ENCODE measurements at regions not wholly inside any gene's neighbourhood (a gene's known extent, or its start where the extent isn't known, plus 50 kb on each side); places are given as distances from the start of the nearest gene placed in this dataset.

DNA sequence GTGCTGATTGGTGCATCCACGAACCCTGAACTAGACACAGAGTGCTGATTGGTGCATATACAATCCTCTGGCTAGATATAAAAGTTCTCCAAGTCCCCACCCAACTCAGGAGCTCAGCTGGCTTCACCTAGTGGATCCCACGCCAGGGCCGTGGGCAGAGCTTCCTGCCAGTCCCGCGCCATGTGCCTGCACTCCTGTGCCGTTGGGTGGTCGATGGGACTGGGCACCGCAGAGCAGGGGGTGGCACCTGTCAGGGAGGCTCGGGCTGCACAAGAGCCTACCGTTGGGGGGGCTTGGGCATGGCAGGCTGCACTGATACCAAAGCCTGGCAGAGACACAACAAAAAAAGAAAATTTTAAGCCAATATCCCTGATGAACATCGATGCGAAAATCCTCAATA is 185.4 kb upstream of the ASCC3 start:
- H3K4me3 Mint-ChIP-seq (ENCODE audit: unreplicated experiment), result no peak overlapping the region
- peaks cover 4% of the 10 kb centered on the region for H3K9me3 Mint-ChIP-seq (ENCODE audit: unreplicated experiment)
- no peaks in the 10 kb centered on the region for H3K4me1 Mint-ChIP-seq (ENCODE audit: low read depth, unreplicated experiment)
- H3K36me3 Mint-ChIP-seq (ENCODE audit: unreplicated experiment), result peaks cover 23% of the 10 kb centered on the region
- TF ChIP-seq CTCF (IDR thresholded peaks at IDR 0.05; ENCODE audit: partially characterized antibody, unreplicated experiment), result no peak
- H3K27me3 Mint-ChIP-seq (ENCODE audit: unreplicated experiment), result no peaks in the 10 kb centered on the region
- DNase-seq, result no peak
- no peak overlapping the region for H3K27ac Mint-ChIP-seq (ENCODE audit: unreplicated experiment)

GRCh38 chr6:101069191-101069795 is 188.2 kb upstream of the ASCC3 start:
- DNase-seq, result no peak
- H3K4me1 Mint-ChIP-seq (ENCODE audit: low read depth, unreplicated experiment), result no peaks in the 10 kb centered on the region
- H3K27me3 Mint-ChIP-seq (ENCODE audit: unreplicated experiment), result no peaks in the 10 kb centered on the region
- peaks cover 19% of the 10 kb centered on the region for H3K36me3 Mint-ChIP-seq (ENCODE audit: unreplicated experiment)
- TF ChIP-seq CTCF (IDR thresholded peaks at IDR 0.05; ENCODE audit: partially characterized antibody, unreplicated experiment), result no peak
- H3K9me3 Mint-ChIP-seq (ENCODE audit: unreplicated experiment), result peaks cover 4% of the 10 kb centered on the region
- no peak overlapping the region for H3K27ac Mint-ChIP-seq (ENCODE audit: unreplicated experiment)
- no peak overlapping the region for H3K4me3 Mint-ChIP-seq (ENCODE audit: unreplicated experiment)

GRCh38 chr6:101070044-101070608 is 189.0 kb upstream of the ASCC3 start:
- TF ChIP-seq CTCF (IDR thresholded peaks at IDR 0.05; ENCODE audit: partially characterized antibody, unreplicated experiment), result no peak
- Mint-ChIP-seq H3K36me3 (ENCODE audit: unreplicated experiment) (peaks cover 19% of the 10 kb centered on the region), H3K27me3 (ENCODE audit: unreplicated experiment) (no peaks in the 10 kb centered on the region), H3K4me1 (ENCODE audit: low read depth, unreplicated experiment) (no peaks in the 10 kb centered on the region), H3K27ac (ENCODE audit: unreplicated experiment) (no peak overlapping the region), H3K9me3 (ENCODE audit: unreplicated experiment) (peaks cover 4% of the 10 kb centered on the region), H3K4me3 (ENCODE audit: unreplicated experiment) (no peak overlapping the region)
- DNase-seq, result no peak

DNA sequence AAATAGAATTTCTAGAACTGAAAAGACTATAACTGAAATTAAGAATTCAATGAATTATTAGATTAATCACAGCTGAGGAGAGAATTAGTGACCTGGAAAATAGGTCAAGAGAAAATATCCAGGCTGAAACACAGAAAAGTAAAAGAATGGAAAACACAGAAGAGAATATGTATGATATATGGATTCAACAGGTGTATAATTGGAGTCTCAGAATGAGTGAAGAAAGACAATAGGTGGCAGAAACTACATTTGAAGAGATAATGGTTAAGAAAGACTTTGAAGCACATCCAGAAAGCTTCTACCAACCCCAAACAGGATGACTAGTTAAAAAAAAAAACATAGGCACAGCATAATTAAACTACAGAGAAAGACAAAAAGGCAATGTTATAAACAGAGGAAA is 196.2 kb upstream of the ASCC3 start:
- peaks cover 5% of the 10 kb centered on the region for H3K36me3 Mint-ChIP-seq (ENCODE audit: unreplicated experiment)
- H3K4me1 Mint-ChIP-seq (ENCODE audit: low read depth, unreplicated experiment), result no peaks in the 10 kb centered on the region
- H3K4me3 Mint-ChIP-seq (ENCODE audit: unreplicated experiment), result no peak overlapping the region
- DNase-seq, result no peak
- TF ChIP-seq CTCF (IDR thresholded peaks at IDR 0.05; ENCODE audit: partially characterized antibody, unreplicated experiment), result no peak
- H3K9me3 Mint-ChIP-seq (ENCODE audit: unreplicated experiment), result peaks cover 2% of the 10 kb centered on the region
- peaks cover 1% of the 10 kb centered on the region for H3K27me3 Mint-ChIP-seq (ENCODE audit: unreplicated experiment)
- H3K27ac Mint-ChIP-seq (ENCODE audit: unreplicated experiment), result no peak overlapping the region

GRCh38 chr6:101079696-101080270 is 198.7 kb upstream of the ASCC3 start:
- Mint-ChIP-seq H3K4me3 (ENCODE audit: unreplicated experiment) (no peak overlapping the region), H3K27ac (ENCODE audit: unreplicated experiment) (no peak overlapping the region)

More at GRCh38 chr6:101079696-101080270, 198.7 kb upstream of the ASCC3 start:
- Mint-ChIP-seq H3K27me3 (ENCODE audit: unreplicated experiment) (peaks cover 1% of the 10 kb centered on the region), H3K36me3 (ENCODE audit: unreplicated experiment) (peaks cover 5% of the 10 kb centered on the region), H3K9me3 (ENCODE audit: unreplicated experiment) (peaks cover 2% of the 10 kb centered on the region), H3K4me1 (ENCODE audit: low read depth, unreplicated experiment) (no peaks in the 10 kb centered on the region)
- TF ChIP-seq CTCF (IDR thresholded peaks at IDR 0.05; ENCODE audit: partially characterized antibody, unreplicated experiment), result no peak
- no peak for DNase-seq
